ENCODE measurements at regions not wholly inside any gene's neighbourhood (a gene's known extent, or its start where the extent isn't known, plus 50 kb on each side); places are given as distances from the start of the nearest gene placed in this dataset.

DNA sequence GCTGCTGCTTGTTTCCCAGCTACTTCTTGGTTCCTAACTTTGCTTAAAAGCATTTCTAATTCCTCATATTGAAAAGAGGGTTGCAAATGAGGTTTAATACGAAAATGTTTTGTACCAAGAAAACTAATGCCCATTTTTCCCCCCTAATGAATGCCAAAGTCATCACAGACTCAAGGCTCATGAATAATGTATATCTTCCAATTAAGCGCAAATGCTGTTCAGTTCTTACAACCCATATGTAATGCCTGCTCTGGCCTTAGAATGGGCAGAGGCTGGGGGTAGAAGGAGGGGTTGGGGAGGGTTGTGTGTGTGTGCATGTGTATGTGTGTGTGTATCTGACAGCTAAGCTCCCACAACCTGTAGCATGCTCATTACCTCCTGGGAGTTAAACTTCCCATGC lies 901.7 kb downstream of the KCNMA1 start:
- DNase-seq (ENCODE audit: low read depth, low spot score) = no peak

DNA sequence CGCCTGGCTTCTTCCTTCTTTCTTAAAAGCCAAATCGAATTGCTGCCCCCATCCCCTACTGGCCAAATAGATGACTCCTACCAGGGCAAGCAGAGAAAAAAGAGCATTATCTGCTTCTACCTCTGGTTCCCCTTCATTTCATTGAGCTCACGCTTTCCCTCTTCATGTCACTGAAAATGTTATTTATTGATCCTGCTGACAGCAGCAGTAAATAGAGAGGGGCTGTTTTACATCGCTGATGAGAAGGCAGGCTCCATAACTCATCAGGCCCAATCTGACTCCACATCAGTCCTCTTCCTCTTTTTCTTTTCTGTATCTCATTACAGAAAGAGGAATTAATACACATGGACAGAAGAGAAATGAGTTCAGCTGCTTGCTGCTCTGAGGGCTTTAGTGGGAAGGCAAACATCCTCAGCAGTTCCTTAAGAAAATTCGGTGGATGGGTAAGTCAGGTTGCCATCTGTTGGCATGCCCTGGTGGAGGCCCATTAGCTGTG lies 904.1 kb downstream of the KCNMA1 start:
- no peak for DNase-seq (ENCODE audit: low read depth, low spot score)

DNA sequence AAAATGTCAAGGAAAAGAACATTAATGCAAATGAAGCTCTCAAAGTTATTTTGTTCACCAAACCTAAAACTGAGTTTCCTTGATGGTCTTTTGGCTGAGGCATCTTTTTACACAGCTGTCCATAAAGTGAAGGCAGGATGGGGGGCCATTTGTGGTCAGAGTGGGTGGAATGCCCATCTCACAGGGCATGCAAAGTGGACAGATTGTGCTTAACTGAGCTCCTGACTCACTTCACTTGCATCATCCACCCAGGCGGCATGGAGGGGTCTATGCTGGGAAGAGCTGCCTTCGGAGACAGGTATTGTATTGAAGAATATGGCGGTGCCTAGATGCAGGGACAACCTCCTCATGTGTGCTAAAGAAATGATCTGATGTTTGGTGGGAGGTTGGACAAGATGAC lies 905.3 kb downstream of the KCNMA1 start:
- no peak for DNase-seq (ENCODE audit: low read depth, low spot score)

DNA sequence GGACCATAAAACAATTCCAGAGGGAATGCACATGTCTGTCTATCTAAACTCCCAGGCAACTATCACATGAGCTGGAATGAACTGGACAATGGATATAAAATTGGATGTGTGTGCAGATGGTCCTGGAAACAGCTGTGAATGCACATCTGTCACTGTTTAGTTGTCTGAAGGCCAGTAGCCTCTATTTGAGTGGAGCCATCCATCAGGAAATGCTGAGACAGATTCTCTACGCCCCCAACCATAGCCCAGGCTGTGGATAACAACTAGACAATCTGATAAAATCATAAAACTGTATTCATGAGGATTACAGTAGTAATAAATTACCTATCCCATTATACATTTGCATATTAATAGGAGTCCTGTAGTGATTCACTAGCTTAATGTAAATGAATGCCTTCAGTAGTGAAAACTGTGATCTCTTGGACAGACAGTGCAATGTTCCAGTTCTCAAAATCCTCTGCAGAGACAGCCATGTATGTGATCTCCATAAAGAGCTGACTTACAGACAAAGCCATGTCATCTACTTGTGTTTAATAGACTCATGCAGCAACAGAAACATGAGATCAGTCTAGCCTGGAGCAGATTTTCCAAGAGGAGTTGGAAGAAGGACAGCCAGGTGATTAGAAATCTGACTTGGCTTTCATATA lies 907.6 kb downstream of the KCNMA1 start:
- no peak for DNase-seq (ENCODE audit: low read depth, low spot score)

DNA sequence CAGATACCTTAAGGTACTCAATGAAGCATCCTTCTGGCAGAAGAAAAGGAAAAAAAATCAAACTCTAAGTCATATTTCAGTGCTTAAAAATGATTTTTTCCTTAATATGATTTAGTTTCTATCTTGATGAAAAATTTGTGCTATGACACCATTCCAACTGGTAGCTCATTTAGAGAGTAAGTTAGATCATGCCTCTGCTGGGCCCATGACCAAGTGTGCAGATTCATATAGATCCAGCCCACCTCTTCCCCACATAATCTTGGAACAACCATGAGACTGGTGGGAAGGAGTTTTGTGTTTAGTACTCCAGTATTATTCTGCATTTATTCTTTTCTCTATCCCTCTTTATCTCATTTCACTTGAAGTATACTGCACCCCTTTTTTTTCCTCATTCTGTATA lies 908.3 kb downstream of the KCNMA1 start:
- no peak for DNase-seq (ENCODE audit: low read depth, low spot score)

DNA sequence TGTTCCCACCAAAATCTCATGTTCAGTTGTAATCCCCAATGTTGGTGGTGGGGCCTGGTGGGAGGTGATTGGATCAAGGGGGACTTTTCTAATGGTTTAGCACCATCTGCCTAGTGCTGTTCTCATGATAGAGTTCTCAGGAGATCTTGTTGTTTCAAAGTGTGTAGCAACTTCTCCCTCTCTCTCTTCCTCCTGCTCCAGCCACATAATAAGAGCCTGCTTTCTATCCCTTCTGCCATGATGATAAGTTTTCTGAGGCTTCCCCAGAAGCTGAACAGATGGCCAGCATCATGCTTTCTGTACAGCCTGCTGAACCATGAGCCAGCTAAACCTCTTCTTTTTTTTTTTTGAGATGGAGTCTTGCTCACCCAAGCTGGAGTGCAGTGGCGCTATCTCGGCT lies 910.6 kb downstream of the KCNMA1 start:
- no peak for DNase-seq (ENCODE audit: low read depth, low spot score)

DNA sequence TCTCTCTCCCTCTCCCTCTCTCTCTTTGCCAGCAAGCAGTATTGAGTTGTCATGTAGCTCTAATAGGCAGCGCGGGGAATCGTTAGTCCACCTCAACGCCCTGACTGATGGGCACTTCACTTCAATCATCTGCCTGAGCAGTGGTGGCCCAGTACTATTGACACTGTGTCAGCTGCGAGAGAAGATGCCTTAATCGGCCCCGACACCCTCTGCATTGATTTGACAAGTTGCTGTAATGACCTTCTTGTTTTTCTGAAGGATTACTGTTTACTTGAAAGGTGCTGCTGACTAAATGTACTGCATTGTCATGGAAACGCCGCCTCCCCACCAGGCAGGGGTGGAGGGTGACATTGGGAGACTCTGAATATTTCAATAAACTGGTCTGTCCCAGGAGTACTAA lies 913.8 kb downstream of the KCNMA1 start:
- no peak for DNase-seq (ENCODE audit: low read depth, low spot score)

DNA sequence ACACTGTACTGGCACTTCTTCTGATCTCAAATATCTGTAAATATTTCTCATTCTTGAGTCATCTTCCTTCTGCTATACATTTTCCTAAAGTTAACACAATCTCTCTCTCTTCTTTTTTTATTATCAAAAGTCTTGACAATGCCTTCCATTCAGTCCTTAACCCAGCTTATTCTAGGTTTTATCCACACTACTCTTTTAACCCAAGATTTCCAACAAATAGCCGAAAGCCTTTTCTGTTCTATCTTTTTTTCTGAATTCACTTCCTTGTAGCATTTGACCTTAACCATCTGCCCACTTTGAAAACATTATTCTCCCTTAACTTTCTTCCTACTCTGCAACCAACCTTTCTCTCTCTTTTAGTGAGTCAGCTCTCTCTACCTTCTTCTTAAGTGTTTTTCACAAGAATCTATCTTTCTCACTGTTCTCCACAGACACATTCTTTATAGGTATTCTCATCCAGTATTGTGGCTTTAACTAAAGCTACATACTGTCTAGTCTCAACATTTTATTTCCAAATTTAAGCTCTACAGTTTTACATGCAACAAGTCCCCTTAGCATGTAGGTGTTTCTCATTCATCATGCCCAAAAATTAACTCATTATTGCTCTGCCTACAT lies 915.6 kb downstream of the KCNMA1 start:
- DNase-seq (ENCODE audit: low read depth, low spot score) = no peak

DNA sequence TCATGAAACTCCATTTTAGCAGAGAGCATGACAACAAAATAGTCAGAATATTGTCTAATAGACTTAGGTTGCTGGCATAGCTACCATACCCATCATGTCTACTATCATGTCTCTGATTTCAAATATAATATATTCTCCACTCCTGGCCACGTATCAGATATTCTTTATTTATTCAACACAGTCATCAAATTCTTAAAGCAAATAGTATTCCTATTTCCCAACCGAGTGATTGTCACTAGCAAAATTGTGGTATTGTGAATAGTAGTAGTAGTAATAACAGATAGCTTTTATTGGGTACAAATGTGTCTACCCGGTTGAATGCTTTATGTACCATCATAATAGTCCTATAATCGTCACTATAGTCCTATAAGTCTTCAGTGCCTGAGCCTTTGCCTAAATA lies 918.6 kb downstream of the KCNMA1 start:
- no peak for DNase-seq (ENCODE audit: low read depth, low spot score)

DNA sequence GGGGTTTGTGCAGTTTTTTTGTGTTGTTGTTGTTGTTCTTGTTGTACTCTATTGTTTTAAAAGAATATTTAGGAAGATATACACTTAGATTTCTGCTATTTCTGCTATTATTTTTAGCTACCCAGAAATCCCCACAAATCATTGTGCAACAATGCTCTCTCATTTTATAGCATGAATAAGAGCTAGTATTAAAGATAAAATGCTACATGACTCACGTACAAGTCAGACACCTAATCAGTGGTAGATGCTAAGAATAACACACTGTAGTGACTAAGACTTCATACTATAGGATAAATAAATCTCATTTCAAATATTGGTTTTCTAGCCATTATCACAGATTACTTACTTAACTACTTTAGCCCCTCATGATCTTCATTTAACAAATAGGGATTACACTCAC lies 920.5 kb downstream of the KCNMA1 start:
- DNase-seq (ENCODE audit: low read depth, low spot score) = no peak

DNA sequence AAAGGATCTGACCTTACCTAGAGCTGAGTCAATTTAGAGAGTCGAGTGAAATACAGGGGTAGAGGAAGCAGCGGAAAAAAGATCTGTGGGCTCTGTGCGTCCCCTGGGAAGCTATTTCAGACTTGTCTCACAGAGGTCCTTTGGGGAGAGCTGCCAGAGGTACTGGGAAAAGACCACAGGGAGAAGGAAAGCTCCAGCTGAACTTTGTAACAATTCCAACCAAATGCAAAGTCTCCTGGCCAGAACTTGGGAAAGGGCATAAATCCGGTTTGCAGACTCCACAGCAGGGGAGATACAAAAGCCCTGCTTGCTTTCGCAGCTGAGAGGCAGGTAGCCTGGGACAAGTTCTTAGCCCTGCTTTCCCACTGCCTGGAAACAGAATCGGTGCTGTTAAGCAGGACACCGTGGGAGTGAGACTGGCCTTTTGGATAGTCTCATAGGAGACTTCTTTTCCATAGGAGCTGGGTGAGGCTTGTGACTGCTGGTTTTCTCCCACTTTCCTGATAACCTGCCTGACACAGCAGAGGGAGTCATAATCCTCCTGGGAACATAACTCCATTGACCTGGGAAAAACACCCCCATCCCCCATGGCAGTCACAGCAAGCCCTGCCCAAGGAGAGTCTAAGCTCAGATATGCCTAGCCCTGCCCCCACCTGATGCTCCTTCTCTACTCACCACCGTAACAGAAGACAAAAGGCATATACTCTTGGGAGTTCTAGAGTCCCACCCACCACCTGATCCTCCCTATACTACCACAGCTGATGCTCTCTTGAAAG lies 926.2 kb downstream of the KCNMA1 start:
- DNase-seq (ENCODE audit: low read depth, low spot score) = no peak

DNA sequence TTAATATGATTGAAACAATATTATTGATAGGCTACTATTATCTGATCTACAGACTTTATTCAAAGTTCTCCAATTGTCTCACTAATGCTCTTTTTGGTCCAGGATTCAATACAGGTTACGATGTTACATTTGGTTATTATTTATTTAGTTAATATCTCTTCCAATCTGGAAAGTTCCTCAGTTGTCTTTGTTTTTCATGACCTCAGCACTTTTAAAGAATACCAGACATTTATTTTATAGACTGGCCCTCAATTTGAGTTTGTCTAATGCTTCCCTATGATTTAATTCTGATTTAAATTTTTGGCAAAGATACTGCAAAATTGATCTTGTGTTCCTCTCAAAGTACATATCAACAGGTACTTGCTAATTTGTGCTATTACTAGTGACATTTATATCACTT lies 937.4 kb downstream of the KCNMA1 start:
- DNase-seq (ENCODE audit: low read depth, low spot score) = no peak

DNA sequence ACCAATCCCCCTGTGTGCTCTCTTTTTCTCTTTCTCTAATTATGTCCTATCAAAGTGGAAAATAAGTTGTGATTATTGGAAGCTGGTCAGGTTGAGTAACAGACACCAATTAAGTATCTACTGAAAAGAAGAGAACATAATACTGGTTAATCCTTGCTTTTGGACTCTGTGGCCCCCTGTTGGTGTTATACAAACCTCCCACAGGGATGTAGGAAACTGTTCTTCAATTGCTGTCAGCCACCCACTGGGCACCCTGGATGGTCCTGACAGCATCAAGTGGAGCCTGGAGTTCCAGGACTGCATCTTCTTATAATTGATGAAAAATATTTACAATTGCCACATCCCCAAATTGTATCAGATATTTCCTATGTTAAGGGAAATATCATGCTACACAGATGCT lies 939.7 kb downstream of the KCNMA1 start:
- DNase-seq (ENCODE audit: low read depth, low spot score) = no peak

DNA sequence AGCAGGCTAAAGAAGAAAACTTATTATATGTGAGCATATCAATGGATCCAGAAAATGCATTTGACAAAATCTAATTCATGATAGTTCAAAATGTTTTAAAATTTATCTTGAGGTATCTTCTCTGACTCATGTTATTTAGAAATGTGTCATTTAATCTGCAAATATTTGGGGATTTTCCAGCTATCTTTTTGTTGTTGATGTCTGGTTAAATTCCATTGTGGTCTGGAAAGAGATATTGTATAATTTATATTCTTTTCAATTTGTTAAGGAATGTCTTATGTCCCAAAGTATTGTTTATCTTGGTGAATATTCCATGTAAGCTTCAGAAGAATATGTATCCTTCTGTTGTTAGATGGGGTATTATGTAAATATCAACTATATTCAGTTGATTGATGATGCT lies 942.5 kb downstream of the KCNMA1 start:
- DNase-seq (ENCODE audit: low read depth, low spot score) = no peak

DNA sequence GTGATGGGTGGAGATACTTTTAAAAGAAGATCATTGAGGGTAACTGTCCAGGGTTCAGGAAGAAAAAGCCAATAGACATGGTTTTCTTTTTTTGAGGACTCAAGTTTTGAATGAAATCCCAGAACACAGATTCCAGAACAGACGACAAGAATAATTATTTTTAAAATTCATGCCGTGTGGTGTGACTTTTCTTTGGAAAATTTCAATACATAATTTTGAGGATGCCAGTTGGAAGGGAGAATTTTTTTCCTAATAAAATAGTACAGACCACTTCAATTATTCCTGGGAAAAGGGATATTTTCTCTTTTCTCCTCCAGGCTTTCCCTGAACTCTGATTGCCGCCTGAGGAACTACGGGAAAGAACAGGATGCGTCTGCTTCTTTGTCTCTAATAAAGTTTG lies 951.4 kb downstream of the KCNMA1 start:
- DNase-seq (ENCODE audit: low read depth, low spot score) = no peak

DNA sequence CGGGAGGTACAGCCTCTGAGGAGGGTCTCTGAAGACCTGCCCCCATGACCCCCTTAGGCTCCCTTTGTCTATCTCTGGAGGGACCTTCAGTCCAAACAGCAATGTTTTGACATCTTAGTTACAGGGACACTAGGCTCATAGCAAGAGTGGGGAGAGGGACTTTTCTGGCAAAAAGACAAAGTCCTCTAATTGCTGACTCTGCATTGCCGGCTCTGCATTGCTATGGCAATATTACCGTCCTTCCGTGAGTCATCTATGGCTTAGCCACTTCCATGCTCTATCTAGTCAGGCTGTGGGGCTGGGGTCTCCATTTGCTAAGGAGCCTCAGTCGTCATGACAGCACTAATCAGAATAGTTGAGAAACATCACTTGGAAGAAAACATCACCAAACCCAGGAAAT lies 952.6 kb downstream of the KCNMA1 start:
- no peak for DNase-seq (ENCODE audit: low read depth, low spot score)

DNA sequence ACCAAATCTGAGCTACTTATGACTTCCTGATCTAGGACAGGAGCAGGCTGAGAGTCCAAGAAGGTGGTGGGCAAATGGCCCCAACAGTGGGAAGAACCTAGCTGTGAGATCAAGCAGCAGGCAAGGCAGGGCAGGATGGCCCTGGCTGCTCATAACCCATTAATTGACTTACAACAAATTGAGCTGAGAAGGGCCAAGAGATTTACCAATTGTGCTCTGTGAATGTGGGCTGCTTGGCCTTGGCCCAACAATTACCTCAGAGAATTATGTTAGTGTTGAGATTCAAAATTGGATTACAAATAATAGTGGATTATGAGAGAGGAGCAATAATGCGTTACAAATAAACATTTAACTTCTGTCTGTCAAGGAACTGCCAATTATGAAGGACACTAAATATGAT lies 956.5 kb downstream of the KCNMA1 start:
- no peak for DNase-seq (ENCODE audit: low read depth, low spot score)

DNA sequence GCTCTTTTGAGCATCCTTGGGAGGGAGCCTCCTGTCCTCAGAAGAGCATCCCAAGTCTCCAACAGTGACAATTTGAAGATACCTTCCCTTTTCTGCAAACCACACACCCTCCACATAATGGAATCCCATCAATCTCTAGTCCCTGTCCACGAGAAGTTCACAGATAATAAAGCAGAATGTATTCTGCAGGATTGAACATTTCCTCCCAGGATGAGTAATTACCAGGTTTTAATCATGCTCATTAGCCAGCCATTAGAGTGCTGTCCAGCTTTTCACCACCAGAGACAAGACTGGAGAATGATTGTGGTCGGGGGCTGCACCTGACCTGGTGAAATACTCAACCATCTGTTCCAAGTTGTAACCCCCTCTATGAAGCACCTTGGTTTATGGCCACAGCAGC lies 958.6 kb downstream of the KCNMA1 start:
- no peak for DNase-seq (ENCODE audit: low read depth, low spot score)

DNA sequence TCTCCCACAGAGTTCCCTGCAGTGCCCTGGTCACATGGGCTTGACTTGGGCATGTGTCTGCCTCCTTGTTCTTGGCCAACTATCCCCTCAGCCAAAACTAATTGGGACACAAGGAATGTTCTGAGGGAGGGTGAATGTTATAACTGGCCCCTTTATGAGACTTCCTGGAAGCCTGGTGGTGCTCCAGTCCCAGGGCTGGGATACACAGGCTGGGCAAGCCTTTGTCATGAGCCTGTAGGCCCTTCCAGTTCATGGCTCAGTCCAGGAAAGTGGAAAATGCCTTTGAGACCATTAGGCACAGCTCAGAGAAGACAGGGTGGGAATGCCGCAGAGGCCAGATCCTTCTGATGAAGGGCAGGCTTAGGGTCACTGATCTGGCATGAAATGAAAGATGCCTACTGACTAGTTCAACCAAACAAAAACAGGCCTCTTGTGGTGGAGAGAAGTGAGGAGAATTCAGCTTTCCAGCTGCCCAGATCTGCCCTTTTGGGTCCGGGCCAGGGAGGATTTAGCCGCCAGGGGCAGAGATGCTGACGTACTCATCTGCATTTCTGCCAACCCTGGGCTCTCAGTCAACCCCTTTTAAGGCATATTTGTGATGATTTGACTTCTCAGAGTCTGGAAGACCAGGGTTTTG lies 961.5 kb downstream of the KCNMA1 start:
- DNase-seq (ENCODE audit: low read depth, low spot score) = no peak

DNA sequence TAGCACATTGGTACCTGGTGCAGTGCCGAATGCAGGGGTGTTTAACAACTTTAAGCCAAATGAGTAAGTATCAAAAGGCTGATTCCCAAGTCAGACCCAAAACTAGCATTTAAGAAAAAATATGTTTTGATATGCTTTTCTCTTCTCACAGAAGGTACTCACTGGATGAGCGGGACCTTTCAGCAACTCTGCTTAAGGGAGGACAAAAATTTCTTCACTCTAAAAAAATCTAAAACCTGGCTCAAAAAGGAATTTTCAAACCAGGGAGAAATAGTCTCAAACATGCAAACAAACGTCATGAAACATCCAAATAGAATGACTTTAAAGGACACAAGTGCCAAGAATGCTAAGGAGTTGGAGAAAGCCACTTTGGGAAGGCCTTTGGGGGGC lies 962.1 kb downstream of the KCNMA1 start:
- DNase-seq (ENCODE audit: low read depth, low spot score) = no peak

DNA sequence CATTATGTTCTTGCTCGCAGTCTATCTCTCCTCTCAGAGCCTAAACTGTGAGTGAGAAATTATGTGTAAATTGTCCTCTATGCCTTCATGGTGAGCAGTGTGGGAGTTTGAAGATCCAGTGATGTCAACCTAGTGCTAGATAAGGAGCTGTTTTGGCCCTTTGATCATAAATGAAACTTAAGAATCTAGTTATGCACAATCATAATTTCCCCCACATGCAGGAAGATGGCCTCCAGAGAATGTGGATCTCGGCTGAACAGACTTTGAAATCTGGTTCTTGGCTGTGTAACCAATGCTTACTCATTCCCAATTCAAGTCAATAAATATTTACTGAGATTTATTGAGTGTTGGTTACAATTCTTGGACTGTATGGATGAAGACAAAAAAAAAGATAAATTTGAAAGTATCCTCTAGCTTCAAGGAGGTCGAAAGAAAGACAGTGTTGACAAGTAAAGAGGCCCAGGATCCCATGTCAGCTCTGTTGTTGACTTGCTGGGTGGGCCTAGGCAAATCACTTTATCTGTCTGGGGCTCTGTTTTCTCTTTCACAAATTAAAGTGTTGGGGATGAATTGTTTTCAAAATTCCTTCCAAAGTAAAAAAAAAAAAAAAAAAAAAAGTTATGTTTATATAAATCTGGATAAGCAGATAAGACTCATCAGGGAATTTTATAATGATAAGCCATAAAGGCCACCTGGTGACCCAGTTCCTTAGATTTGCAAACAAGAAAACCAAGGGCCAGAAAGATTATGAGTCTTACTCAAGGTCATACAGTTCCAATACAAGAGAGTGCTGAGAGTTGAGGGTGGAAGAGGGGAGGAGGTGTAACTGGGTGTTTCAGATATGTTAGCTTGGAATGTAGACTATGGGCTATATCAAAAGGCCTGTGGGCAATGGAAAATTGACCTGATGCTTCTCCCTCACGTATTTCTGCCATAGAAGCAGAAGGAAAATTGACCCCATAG lies 969.9 kb downstream of the KCNMA1 start:
- no peak for DNase-seq (ENCODE audit: low read depth, low spot score)

Data from iPS DF 19.7 (cell line).